ENCODE measurements at regions not wholly inside any gene's neighbourhood (a gene's known extent, or its start where the extent isn't known, plus 50 kb on each side); places are given as distances from the start of the nearest gene placed in this dataset.

DNA sequence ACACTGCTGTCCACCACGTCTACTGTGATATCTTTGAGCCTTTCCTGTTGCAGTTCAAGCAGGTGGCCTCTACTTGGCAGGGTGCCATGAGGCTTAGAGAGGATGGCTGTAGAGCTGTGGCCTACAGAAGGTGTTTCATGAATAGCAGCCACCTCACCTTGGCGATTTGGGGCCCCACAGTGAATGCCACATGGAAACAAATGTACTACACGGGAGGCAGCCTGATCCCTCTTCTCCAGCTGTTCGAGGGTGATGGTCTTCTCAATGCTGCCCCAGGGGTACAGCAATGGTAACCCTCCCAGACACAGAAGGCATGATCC is 70.7 kb downstream of the FAM43A start:
- no peaks in the 10 kb centered on the region for H3K9me3 ChIP-seq (ENCODE audit: low read length)
- peaks cover 24% of the 10 kb centered on the region for H3K4me1 ChIP-seq (ENCODE audit: insufficient read depth, low read length)
- H3K36me3 ChIP-seq (ENCODE audit: insufficient read depth, low read length) = no peaks in the 10 kb centered on the region
- no peaks in the 10 kb centered on the region for H3K27me3 ChIP-seq (ENCODE audit: control insufficient read depth in 1 of 2, insufficient read depth in 2 of 2, low read length in 2 of 2)
- H3K27ac ChIP-seq (ENCODE audit: low read depth, low read length) = no peak overlapping the region
- no peak overlapping the region for H3K4me3 ChIP-seq (ENCODE audit: low read depth in 1 of 2, low read length in 2 of 2)
- H3K9ac ChIP-seq (ENCODE audit: low read length) = no peak overlapping the region

DNA sequence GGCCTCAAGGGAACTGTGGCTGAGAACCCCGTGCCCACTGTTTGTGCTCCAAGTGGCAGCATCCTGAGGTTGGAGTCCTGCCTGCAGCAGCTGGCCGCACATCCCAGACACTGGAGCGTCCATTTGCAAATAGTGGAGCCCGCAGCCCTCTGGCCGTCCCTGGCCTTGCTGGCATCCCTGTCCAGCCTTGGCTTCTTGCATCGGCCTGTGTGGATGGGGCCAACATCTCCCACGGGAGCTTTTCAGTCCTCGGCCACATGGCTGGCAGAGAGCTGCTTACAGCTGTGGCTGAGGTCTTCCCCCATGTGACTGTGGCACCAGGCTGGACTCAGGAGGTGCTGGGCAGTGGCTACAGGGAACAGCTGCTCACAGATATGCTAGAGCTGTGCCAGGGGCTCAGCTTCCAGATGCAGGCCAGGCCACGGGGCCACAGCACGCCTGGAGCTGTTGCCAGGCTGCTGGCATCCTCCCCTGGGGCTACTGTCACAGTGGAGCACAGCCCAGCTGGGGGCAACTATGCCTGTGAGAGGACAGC is 71.2 kb downstream of the FAM43A start:
- Histone ChIP-seq H3K9me3 (ENCODE audit: low read length) (no peaks in the 10 kb centered on the region), H3K4me1 (ENCODE audit: insufficient read depth, low read length) (peaks cover 27% of the 10 kb centered on the region), H3K4me3 (ENCODE audit: low read depth in 1 of 2, low read length in 2 of 2) (no peak overlapping the region), H3K36me3 (ENCODE audit: insufficient read depth, low read length) (no peaks in the 10 kb centered on the region), H3K9ac (ENCODE audit: low read length) (no peak overlapping the region), H3K27me3 (ENCODE audit: control insufficient read depth in 1 of 2, insufficient read depth in 2 of 2, low read length in 2 of 2) (no peaks in the 10 kb centered on the region), H3K27ac (ENCODE audit: low read depth, low read length) (peak overlapping the region; percentile 35)

DNA sequence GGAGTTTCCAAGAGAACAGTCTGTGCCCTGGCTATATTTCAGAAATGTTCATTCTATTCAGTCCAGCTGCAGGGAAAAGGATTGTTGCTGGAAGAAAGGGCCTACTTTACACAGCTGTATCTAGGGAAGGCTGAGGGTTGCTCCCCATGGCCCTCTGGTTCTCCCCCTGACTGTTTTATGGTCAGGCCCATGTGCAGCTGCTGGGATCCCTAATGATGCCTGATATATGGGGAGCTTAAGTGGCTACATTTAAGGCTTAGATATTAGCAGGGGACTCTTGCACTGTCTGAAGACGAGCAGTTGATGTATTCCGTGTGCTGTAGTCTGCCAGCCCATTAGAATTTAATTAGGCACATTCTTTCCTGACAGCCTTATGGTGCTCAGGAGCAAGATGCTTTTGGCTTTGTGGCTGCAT is 72.0 kb downstream of the FAM43A start:
- no peaks in the 10 kb centered on the region for H3K36me3 ChIP-seq (ENCODE audit: insufficient read depth, low read length)
- peak overlapping the region; percentile 35 for H3K27ac ChIP-seq (ENCODE audit: low read depth, low read length)
- H3K9ac ChIP-seq (ENCODE audit: low read length) = no peak overlapping the region
- no peaks in the 10 kb centered on the region for H3K9me3 ChIP-seq (ENCODE audit: low read length)
- H3K27me3 ChIP-seq (ENCODE audit: control insufficient read depth in 1 of 2, insufficient read depth in 2 of 2, low read length in 2 of 2) = no peaks in the 10 kb centered on the region
- no peak overlapping the region for H3K4me3 ChIP-seq (ENCODE audit: low read depth in 1 of 2, low read length in 2 of 2)
- peaks cover 27% of the 10 kb centered on the region for H3K4me1 ChIP-seq (ENCODE audit: insufficient read depth, low read length)

DNA sequence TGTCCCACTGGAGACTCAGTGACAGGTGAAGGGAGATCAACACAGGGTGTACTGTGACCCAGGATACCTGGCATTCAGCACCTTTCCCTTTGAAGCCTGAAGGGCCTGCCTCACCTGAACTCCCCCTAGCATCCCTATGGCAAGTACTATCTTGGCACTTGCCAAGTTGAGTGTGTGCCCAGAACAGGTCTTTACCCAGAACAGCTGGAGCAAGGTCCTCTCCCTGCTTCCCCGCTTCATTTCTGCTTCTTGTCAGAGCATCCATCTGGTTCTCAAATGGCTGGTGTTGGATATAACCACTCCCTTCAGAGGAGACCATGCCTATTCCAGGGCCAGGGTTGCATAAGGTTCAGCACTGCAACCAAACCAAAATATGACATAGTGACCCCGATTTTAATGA is 73.0 kb downstream of the FAM43A start:
- H3K27me3 ChIP-seq (ENCODE audit: control insufficient read depth in 1 of 2, insufficient read depth in 2 of 2, low read length in 2 of 2) = no peaks in the 10 kb centered on the region
- H3K36me3 ChIP-seq (ENCODE audit: insufficient read depth, low read length) = no peaks in the 10 kb centered on the region
- H3K27ac ChIP-seq (ENCODE audit: low read depth, low read length) = no peak overlapping the region
- no peak overlapping the region for H3K9ac ChIP-seq (ENCODE audit: low read length)
- no peak overlapping the region for H3K4me3 ChIP-seq (ENCODE audit: low read depth in 1 of 2, low read length in 2 of 2)
- no peaks in the 10 kb centered on the region for H3K9me3 ChIP-seq (ENCODE audit: low read length)
- H3K4me1 ChIP-seq (ENCODE audit: insufficient read depth, low read length) = peaks cover 27% of the 10 kb centered on the region

DNA sequence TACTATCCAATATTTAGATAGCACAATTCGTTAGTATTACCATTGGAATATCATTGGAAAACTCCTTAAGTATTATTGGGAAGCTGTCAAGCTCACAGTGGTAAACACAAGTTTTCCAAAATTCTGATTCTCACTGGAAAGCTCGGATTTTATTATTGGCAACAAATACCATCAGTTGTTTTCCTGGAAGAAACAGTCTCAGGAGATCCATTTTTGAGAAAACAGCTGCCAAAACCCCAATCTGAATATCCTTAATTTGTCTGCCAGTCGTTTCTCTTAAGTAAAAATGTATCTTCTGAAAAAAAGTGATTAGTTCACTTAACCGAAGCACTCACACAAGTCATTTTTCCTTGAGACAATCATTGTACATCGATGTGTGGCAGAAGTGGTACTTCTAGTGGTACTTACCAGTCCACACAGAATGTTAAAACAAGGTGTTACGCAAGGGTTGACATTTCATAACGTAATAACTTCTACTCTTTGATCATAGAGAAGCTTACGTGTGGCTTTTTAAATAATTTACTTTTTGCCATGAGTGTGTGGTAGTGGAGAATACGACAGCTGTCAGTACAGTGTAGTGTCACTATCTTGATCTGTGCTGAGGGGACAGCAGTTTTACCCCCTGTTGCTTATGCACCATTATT is 74.9 kb downstream of the FAM43A start:
- H3K27ac ChIP-seq (ENCODE audit: low read depth, low read length) = no peak overlapping the region
- no peak overlapping the region for H3K9ac ChIP-seq (ENCODE audit: low read length)
- H3K4me1 ChIP-seq (ENCODE audit: insufficient read depth, low read length) = peaks cover 27% of the 10 kb centered on the region
- H3K9me3 ChIP-seq (ENCODE audit: low read length) = no peaks in the 10 kb centered on the region
- no peaks in the 10 kb centered on the region for H3K36me3 ChIP-seq (ENCODE audit: insufficient read depth, low read length)
- no peaks in the 10 kb centered on the region for H3K27me3 ChIP-seq (ENCODE audit: control insufficient read depth in 1 of 2, insufficient read depth in 2 of 2, low read length in 2 of 2)
- H3K4me3 ChIP-seq (ENCODE audit: low read depth in 1 of 2, low read length in 2 of 2) = no peak overlapping the region

DNA sequence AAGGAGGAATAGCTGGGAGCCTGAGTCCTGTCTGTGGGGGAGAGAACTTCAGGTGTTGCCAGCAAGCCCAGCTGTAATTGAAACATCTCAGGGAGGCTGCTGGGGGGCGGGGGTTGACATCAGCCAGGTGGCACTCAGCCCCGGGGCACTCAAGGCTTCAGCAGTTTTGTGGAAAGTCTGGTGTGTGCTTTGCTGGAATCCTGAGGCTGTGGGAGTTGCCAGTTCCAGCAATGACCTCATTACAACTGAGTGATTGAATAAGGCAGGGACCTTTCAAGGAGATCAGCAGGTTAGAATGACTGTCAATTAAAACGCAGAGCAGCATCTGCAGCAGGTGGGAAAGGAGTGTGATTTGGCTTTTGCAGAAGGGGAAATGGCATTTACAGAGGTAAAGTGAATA is 75.7 kb downstream of the FAM43A start:
- Histone ChIP-seq H3K36me3 (ENCODE audit: insufficient read depth, low read length) (no peaks in the 10 kb centered on the region), H3K9ac (ENCODE audit: low read length) (no peak overlapping the region), H3K27ac (ENCODE audit: low read depth, low read length) (no peak overlapping the region), H3K9me3 (ENCODE audit: low read length) (no peaks in the 10 kb centered on the region), H3K27me3 (ENCODE audit: control insufficient read depth in 1 of 2, insufficient read depth in 2 of 2, low read length in 2 of 2) (no peaks in the 10 kb centered on the region), H3K4me3 (ENCODE audit: low read depth in 1 of 2, low read length in 2 of 2) (no peak overlapping the region), H3K4me1 (ENCODE audit: insufficient read depth, low read length) (peaks cover 27% of the 10 kb centered on the region)

DNA sequence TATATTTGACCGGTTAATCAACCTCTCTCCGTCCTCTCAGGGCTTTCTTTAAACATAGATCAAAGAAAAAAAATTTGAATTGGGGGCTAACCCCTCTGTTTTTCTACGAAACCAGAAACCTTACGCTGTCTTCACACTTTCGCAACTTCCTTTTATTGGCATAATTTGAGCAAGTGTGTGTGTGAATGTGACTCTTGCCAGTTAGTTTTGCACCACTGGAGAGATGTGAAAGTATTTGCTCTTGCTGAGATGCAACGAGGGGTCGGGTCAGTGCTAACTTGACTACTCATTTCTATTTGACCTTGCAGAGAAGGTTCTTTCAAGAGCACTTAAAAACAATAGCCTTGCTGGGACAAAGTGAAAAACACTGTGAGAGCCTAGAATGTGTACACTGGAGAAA is 81.2 kb downstream of the FAM43A start:
- Histone ChIP-seq H3K27me3 (ENCODE audit: control insufficient read depth in 1 of 2, insufficient read depth in 2 of 2, low read length in 2 of 2) (no peaks in the 10 kb centered on the region), H3K27ac (ENCODE audit: low read depth, low read length) (no peak overlapping the region), H3K4me3 (ENCODE audit: low read depth in 1 of 2, low read length in 2 of 2) (no peak overlapping the region), H3K9me3 (ENCODE audit: low read length) (no peaks in the 10 kb centered on the region), H3K9ac (ENCODE audit: low read length) (no peak overlapping the region), H3K4me1 (ENCODE audit: insufficient read depth, low read length) (no peaks in the 10 kb centered on the region), H3K36me3 (ENCODE audit: insufficient read depth, low read length) (no peaks in the 10 kb centered on the region)

DNA sequence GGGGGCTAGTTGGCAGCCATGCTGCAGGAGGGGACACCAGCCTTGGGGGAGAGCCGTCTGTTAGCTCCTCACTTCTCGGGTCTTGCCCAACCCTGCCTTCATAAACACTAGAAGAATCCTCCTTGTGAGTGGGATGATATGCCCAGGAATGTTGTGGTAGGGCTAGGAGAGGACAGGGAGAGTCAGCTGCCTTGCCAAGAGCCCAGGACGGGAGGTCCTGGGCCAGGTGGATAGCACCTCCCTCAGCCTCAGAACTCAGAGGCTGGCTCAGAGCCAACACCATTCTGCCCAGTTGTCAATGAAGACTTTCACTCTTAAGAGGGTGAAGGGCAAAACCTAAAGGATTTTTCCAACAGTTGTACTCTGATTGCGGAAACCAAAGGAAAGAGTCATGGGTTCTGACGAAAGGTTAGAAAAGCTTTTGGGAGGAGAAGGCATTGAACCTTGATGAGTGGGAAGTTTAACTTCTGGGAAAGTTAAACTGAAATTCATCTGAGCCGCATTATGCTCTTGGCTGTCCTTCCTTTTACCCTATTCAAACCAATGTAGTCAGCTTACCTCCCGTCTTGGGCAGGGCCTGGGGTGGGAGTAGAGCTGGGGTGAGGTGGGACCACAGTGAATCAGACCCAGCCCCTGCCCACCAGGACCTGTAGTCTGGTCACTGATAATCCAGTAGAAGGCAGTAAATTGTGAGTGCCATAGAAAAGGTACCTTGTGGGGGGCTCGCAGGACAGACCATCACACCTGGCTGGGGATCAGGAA is 81.9 kb downstream of the FAM43A start:
- H3K27ac ChIP-seq (ENCODE audit: low read depth, low read length) = no peak overlapping the region
- no peak overlapping the region for H3K4me3 ChIP-seq (ENCODE audit: low read depth in 1 of 2, low read length in 2 of 2)
- no peaks in the 10 kb centered on the region for H3K9me3 ChIP-seq (ENCODE audit: low read length)
- H3K9ac ChIP-seq (ENCODE audit: low read length) = no peak overlapping the region
- no peaks in the 10 kb centered on the region for H3K36me3 ChIP-seq (ENCODE audit: insufficient read depth, low read length)
- peaks cover 3% of the 10 kb centered on the region for H3K4me1 ChIP-seq (ENCODE audit: insufficient read depth, low read length)
- no peaks in the 10 kb centered on the region for H3K27me3 ChIP-seq (ENCODE audit: control insufficient read depth in 1 of 2, insufficient read depth in 2 of 2, low read length in 2 of 2)

DNA sequence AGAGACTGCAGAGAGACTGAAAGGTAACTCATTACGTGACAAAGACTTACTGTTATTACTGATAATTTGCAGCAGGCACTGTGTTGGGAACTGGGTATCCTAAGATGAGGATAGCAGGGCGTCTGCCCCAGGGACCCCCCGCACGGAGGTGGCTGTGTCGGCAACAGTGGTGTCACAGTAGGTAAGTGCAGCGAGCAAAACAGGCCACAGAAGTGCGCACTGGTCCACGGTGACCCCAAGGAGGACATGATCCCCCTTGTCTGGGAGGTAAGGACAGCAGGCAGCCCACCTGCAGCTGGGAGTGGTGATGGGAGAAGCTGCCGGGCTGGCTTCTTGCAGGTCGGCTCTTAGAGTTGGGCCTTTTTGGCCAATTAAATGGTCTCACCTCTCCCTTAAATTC is 82.9 kb downstream of the FAM43A start:
- H3K36me3 ChIP-seq (ENCODE audit: insufficient read depth, low read length) = no peaks in the 10 kb centered on the region
- H3K9ac ChIP-seq (ENCODE audit: low read length) = no peak overlapping the region
- no peak overlapping the region for H3K27ac ChIP-seq (ENCODE audit: low read depth, low read length)
- peak overlapping the region; percentile 4 to 16 for H3K4me3 ChIP-seq (ENCODE audit: low read depth in 1 of 2, low read length in 2 of 2)
- H3K4me1 ChIP-seq (ENCODE audit: insufficient read depth, low read length) = peaks cover 12% of the 10 kb centered on the region
- H3K27me3 ChIP-seq (ENCODE audit: control insufficient read depth in 1 of 2, insufficient read depth in 2 of 2, low read length in 2 of 2) = no peaks in the 10 kb centered on the region
- no peaks in the 10 kb centered on the region for H3K9me3 ChIP-seq (ENCODE audit: low read length)

DNA sequence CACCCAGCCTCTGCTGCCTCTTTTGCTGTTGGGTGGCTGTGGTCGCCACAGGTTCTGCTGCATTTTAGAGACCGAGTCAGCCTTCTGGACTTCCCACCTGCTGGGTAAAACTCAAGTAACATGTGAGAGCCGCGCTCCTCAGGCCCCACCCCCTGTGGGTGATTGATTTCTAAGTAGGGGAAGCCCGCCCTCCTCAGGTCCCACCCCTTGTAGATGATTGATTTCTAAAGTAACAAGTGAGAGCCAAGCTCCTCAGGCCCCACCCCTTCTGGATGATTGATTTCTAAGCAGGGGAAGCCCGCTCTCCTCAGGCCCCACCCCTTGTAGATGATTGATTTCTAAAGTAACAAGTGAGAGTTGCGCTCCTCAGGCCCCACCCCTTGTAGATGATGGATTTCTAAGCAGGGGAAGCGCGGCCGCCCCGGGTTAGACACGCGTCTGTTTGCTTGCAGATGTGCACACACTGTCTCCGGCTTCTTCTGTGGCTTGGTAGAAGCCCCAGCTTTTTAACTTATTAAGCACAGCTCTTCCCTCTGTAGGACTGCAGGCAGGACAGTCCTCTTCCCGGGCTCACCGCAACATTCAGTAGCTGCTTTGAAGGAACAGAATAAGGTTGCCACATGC is 83.4 kb downstream of the FAM43A start:
- Histone ChIP-seq H3K27ac (ENCODE audit: low read depth, low read length) (peak overlapping the region; percentile 3), H3K4me1 (ENCODE audit: insufficient read depth, low read length) (peaks cover 18% of the 10 kb centered on the region), H3K9me3 (ENCODE audit: low read length) (no peaks in the 10 kb centered on the region), H3K27me3 (ENCODE audit: control insufficient read depth in 1 of 2, insufficient read depth in 2 of 2, low read length in 2 of 2) (no peaks in the 10 kb centered on the region), H3K36me3 (ENCODE audit: insufficient read depth, low read length) (no peaks in the 10 kb centered on the region), H3K4me3 (ENCODE audit: low read depth in 1 of 2, low read length in 2 of 2) (peak overlapping the region; percentile 29 to 60), H3K9ac (ENCODE audit: low read length) (no peak overlapping the region)

DNA sequence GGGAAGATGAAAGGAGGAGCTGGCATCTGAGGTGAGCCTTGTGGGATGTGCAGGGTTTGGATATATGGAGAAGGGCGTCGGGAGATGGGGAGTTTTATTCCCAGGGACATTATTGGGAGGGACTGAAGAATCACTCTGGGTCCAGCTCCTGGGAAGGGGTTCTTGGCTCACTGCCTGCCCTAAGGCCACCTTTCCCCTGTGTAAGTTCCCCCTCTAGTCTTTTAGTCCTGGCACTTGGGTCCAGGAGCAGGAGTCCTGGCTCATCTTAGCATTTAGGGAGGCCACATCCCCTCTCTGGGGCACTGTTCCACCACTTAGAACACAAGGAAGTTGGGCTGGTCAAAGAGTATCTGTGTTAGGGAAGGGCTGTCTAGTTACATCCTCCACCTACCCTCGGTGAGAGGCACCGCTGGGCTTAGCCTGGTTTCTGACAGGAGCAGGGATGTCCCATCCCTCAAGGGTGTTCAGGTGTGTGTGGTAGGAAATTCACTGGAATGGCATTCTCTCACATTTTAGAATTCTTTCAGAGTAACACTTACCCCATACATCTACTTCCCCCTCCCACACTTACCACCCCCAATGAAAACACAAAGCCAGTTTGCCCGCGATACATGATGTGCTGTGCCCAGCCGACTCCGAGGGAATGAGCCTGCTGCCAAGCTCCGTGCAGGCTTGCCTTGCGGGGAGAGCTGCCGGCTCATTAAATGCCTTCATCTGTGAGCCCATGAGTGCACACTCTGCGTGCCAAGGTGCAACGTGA is 86.7 kb downstream of the FAM43A start:
- H3K4me3 ChIP-seq (ENCODE audit: low read depth in 1 of 2, low read length in 2 of 2) = no peak overlapping the region
- no peaks in the 10 kb centered on the region for H3K9me3 ChIP-seq (ENCODE audit: low read length)
- no peaks in the 10 kb centered on the region for H3K27me3 ChIP-seq (ENCODE audit: control insufficient read depth in 1 of 2, insufficient read depth in 2 of 2, low read length in 2 of 2)
- no peaks in the 10 kb centered on the region for H3K36me3 ChIP-seq (ENCODE audit: insufficient read depth, low read length)
- H3K27ac ChIP-seq (ENCODE audit: low read depth, low read length) = no peak overlapping the region
- H3K9ac ChIP-seq (ENCODE audit: low read length) = no peak overlapping the region
- H3K4me1 ChIP-seq (ENCODE audit: insufficient read depth, low read length) = peaks cover 18% of the 10 kb centered on the region

All from muscle layer of colon (tissue), 2 donors.